ENCODE measurements at regions not wholly inside any gene's neighbourhood (a gene's known extent, or its start where the extent isn't known, plus 50 kb on each side); places are given as distances from the start of the nearest gene placed in this dataset.

DNA sequence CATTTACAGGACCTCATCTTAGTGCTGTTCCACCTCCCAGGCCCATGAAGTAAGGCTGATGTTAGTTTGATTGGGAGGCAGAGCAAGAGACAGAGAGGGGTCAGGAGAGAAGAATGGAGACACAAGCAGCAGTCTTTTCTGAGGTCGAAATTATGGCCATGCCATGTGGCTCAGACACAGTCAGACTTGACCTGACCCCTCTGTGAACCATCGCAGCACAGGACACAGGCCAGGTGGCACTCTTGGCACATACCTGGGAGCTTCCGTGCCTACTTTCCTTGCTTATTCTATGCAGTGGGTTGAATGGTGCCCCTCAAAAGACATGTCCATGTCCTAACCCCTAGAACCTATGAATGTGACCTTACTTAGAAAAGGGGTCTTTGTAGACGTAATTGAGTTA lies 254.9 kb downstream of the MAFB start:
- dilution Hi-C loops (cut with MboI; ENCODE audit: extremely low pct_ligation_motif_present, low sequenced_read_pairs): no loop called here
- Histone ChIP-seq H3K79me2 (ENCODE audit: control insufficient read depth, insufficient read depth, low read length) (no peaks in the 10 kb centered on the region), H3K4me3 (replicated peaks in 1 of 3; ENCODE audit: insufficient read depth in 1 of 3, low read depth in 1 of 3, low read length in 3 of 3) (no peak overlapping the region), H3K9me1 (replicated peaks; ENCODE audit: control insufficient read depth, extremely low read depth, insufficient read depth, low read length) (no peaks in the 10 kb centered on the region), H3K9me3 (replicated peaks; ENCODE audit: control insufficient read depth, insufficient read depth, low read length) (no peaks in the 10 kb centered on the region), H3K9ac (replicated peaks; ENCODE audit: extremely low read depth, insufficient read depth, low read length) (no peak overlapping the region), H3K4me1 (ENCODE audit: control insufficient read depth, extremely low read depth, insufficient read depth, low read length) (no peaks in the 10 kb centered on the region), H3K36me3 (ENCODE audit: control insufficient read depth in 2 of 2, extremely low read depth in 1 of 2, insufficient read depth in 2 of 2, low read length in 2 of 2) (no peaks in the 10 kb centered on the region), H4K20me1 (replicated peaks; ENCODE audit: control insufficient read depth, extremely low read depth, insufficient read depth, low read length) (no peaks in the 10 kb centered on the region), H3K4me2 (ENCODE audit: insufficient read depth, low read length) (no peak overlapping the region), H2AFZ (ENCODE audit: low read depth, low read length) (no peak overlapping the region), H3K27ac (ENCODE audit: insufficient read depth, low read depth, low read length) (no peak overlapping the region), H3K27me3 (ENCODE audit: control insufficient read depth in 2 of 2, insufficient read depth in 2 of 2, low read length in 2 of 2) (no peaks in the 10 kb centered on the region)
- ChIA-PET CTCF (no interaction called here), POLR2A (no interaction called here)
- no TSS peak for BruUV-seq (replicated peaks)
- intact Hi-C loops (cut with micrococcal nuclease): loop anchor here (10.0 kb wide), 1 partner anchor 269 kb away; no protein-coding TSS in a partner anchor
- TF ChIP-seq GATA2 (IDR thresholded peaks at IDR 0.05; ENCODE audit: insufficient read depth, insufficient read length, low read depth, low read length) (no peak), POLR2AphosphoS5 (IDR thresholded peaks at IDR 0.05; ENCODE audit: insufficient read depth, low read depth, low read length) (no peak), EZH2 (IDR thresholded peaks at IDR 0.05; ENCODE audit: borderline replicate concordance, low read depth, low read length, severe bottlenecking) (no peak), POLR2A (IDR thresholded peaks at IDR 0.05; ENCODE audit: low read depth, low read length) (no peak), FOS (IDR thresholded peaks at IDR 0.05; ENCODE audit: borderline replicate concordance, insufficient read depth, low read length) (no peak), JUN (IDR thresholded peaks at IDR 0.05; ENCODE audit: borderline replicate concordance, insufficient read depth, insufficient read length, low read depth) (no peak), MYC (IDR thresholded peaks at IDR 0.05; ENCODE audit: low read depth, low read length) (no peak)
- TF ChIP-seq, protein P1, sequence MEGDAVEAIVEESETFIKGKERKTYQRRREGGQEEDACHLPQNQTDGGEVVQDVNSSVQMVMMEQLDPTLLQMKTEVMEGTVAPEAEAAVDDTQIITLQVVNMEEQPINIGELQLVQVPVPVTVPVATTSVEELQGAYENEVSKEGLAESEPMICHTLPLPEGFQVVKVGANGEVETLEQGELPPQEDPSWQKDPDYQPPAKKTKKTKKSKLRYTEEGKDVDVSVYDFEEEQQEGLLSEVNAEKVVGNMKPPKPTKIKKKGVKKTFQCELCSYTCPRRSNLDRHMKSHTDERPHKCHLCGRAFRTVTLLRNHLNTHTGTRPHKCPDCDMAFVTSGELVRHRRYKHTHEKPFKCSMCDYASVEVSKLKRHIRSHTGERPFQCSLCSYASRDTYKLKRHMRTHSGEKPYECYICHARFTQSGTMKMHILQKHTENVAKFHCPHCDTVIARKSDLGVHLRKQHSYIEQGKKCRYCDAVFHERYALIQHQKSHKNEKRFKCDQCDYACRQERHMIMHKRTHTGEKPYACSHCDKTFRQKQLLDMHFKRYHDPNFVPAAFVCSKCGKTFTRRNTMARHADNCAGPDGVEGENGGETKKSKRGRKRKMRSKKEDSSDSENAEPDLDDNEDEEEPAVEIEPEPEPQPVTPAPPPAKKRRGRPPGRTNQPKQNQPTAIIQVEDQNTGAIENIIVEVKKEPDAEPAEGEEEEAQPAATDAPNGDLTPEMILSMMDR (IDR thresholded peaks at IDR 0.05; ENCODE audit: extremely low read depth in 1 of 2, insufficient read depth in 1 of 2, low read depth in 1 of 2, low read length in 2 of 2): no peak
- TF ChIP-seq, protein P2, sequence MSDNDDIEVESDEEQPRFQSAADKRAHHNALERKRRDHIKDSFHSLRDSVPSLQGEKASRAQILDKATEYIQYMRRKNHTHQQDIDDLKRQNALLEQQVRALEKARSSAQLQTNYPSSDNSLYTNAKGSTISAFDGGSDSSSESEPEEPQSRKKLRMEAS (IDR thresholded peaks at IDR 0.05; ENCODE audit: insufficient read depth, insufficient read length): no peak
- DNase-seq (ENCODE audit: low read depth, low spot score) (no peak), FAIRE-seq (no peak)
